Left ventricle myocardium superior (tissue), 1 donor: ENCODE measurements at regions not wholly inside any gene's neighbourhood (a gene's known extent, or its start where the extent isn't known, plus 50 kb on each side); places are given as distances from the start of the nearest gene placed in this dataset.
"Not testable (repeated sequence)": the region's sequence is repeated elsewhere in the genome, so short reads cannot be mapped to it uniquely, and the experiment has no call there.

Experiments used
- ATAC-seq: fragments of 200-7000 bp; cut with Tn5 transposase; one replicate; pipeline ENCODE4 v1.9.1; 2020; ENCODE audit warnings: mild to moderate bottlenecking, moderate library complexity
- DNase-seq: peaks from one replicate; pipeline ENCODE4 v3.0.0-alpha.2; 2020
- intact Hi-C: fragments of 100-400 bp; cut with micrococcal nuclease; formaldehyde crosslinking; loops from one replicate; pipeline ENCODE4 v1.11.0; 2022
- donor health status: DM: no; HTN: yes; CAD: no; lungs with severe emphysema.

GRCh38 chr21:26232491-26232890 lies 61.9 kb upstream of the APP start:
- ATAC-seq, DNase-seq, intact Hi-C loops: not testable (repeated sequence)

- DNase-seq = no peak
- intact Hi-C loops = no loop called here
- no peak for ATAC-seq
Measured at GRCh38 chr21:26227130-26227529, 56.6 kb upstream of the APP start.

GRCh38 chr21:26226724-26227123 lies 56.2 kb upstream of the APP start:
- ATAC-seq = no peak
- intact Hi-C loops = no loop called here
- DNase-seq = no peak

GRCh38 chr21:26225046-26225445 lies 54.5 kb upstream of the APP start:
- no peak for DNase-seq
- intact Hi-C loops = no loop called here
- ATAC-seq = no peak

GRCh38 chr21:26224366-26224765 lies 53.8 kb upstream of the APP start:
- DNase-seq (no peak), ATAC-seq (no peak)
- intact Hi-C loops = no loop called here
